ENCODE measurements at regions not wholly inside any gene's neighbourhood (a gene's known extent, or its start where the extent isn't known, plus 50 kb on each side); places are given as distances from the start of the nearest gene placed in this dataset.
"Not testable (repeated sequence)": the region's sequence is repeated elsewhere in the genome, so short reads cannot be mapped to it uniquely, and the experiment has no call there.

DNA sequence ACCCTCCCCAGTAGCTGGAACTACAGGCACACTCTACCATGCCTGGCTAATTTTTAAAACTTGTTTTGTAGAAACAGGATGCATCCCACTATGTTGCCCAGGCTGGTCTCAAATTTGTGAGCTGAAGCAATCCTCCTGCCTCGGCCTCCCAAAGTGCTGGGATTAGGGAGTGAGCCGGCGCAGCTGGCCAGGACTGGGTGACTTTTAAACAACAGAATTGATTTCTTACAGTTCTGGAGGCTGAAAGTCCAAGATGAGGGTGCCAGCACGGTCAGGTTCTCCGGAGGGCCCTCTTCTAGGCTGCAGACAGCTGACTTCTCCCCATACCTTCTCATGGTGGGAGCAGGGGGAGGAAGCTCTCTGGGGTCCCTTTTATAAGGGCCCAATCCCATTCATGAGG is 75.2 kb upstream of the CHST15 start:
- TF ChIP-seq, protein P1, sequence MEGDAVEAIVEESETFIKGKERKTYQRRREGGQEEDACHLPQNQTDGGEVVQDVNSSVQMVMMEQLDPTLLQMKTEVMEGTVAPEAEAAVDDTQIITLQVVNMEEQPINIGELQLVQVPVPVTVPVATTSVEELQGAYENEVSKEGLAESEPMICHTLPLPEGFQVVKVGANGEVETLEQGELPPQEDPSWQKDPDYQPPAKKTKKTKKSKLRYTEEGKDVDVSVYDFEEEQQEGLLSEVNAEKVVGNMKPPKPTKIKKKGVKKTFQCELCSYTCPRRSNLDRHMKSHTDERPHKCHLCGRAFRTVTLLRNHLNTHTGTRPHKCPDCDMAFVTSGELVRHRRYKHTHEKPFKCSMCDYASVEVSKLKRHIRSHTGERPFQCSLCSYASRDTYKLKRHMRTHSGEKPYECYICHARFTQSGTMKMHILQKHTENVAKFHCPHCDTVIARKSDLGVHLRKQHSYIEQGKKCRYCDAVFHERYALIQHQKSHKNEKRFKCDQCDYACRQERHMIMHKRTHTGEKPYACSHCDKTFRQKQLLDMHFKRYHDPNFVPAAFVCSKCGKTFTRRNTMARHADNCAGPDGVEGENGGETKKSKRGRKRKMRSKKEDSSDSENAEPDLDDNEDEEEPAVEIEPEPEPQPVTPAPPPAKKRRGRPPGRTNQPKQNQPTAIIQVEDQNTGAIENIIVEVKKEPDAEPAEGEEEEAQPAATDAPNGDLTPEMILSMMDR (IDR thresholded peaks at IDR 0.05), result no peak

DNA sequence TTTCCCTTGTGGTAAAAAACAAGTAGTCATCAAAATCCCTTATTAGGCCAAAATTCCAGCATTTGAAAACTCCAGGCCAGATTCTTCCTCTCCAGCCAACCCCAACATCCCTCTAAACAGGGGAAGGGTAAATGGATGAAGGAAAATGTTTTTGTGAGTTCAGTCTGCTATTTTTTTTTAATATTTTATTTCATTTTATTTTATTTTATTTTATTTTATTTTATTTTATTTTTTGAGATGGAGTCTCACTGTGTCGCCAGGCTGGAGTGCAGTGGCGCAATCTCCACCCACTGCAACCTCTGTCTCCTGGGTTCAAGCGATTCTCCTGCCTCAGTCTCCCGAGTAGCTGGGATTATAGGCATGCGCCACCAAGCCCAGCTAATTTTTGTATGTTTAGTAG is 74.5 kb upstream of the CHST15 start:
- H3K36me3 ChIP-seq; H3K4me3 ChIP-seq; DNase-seq; H3K9me3 ChIP-seq; intact Hi-C loops (cut with DNase I); H3K27me3 ChIP-seq; H3K27ac ChIP-seq; H3K4me1 ChIP-seq; ATAC-seq: not testable (repeated sequence)
- 96 to 98% (median 97%) methylated on average over 5 of the region's 5 CpGs for whole genome bisulfite sequencing, 4 donors

More for the DNA sequence above, 75.2 kb upstream of the CHST15 start:
- H3K27me3 ChIP-seq, result no peaks in the 10 kb centered on the region
- no peak for DNase-seq
- intact Hi-C loops (cut with DNase I), result no loop called here
- no peak overlapping the region for H3K4me3 ChIP-seq
- 86 to 97% (median 93%) methylated on average over 4 to 5 of the region's 5 CpGs for WGBS, 4 donors
- no peaks in the 10 kb centered on the region for H3K4me1 ChIP-seq
- H3K9me3 ChIP-seq, result no peaks in the 10 kb centered on the region
- no peak overlapping the region for H3K27ac ChIP-seq
- ATAC-seq, result no peak
- no peaks in the 10 kb centered on the region for H3K36me3 ChIP-seq

DNA sequence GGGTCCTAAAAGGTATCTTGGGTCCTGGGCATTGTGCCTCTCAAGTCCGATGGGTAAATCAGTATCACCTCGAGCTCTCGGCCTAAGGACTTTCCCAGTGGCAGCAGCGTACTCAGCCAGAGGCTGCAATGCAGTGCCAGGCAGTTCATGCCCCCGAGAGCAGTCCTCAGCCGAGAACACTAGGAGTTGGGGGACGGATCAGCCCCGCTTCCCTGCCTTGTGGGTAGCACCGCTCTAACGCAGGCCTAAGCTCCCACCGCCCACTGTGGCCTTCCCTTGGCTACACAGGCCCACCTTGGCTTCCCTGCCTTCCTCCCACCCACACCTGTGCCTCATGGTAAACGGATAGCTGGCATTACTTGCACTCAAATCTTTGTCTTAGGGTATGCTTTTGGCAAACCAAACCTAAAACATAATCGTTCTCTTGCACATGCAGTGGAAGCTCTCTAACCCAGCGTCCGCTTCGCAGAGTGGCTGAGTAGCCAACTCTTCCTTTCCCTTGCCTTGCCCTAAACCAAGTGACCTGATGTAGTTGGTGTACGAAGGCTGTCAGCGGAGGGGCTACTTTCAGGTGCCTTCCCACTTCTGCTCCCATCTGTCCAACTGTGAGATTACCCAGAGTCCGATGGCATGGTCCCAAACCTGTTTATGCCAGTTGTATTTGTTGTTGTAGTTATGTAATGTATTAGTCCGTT is 73.2 kb upstream of the CHST15 start:
- WGBS, 4 donors, result 86 to 97% (median 89%) methylated on average over 20 of the region's 20 CpGs
- H3K4me1 ChIP-seq, result no peaks in the 10 kb centered on the region
- H3K9me3 ChIP-seq, result no peaks in the 10 kb centered on the region
- no peak for TF ChIP-seq POLR2A (IDR thresholded peaks at IDR 0.05)
- TF ChIP-seq, protein P1 (IDR thresholded peaks at IDR 0.05), result no peak
- no peak overlapping the region for H3K27ac ChIP-seq
- no peak for DNase-seq
- ATAC-seq, result no peak
- no peak overlapping the region for H3K4me3 ChIP-seq
- intact Hi-C loops (cut with DNase I), result no loop called here
- no peaks in the 10 kb centered on the region for H3K36me3 ChIP-seq
- peaks cover 0 to 1% (median 0%) of the 10 kb centered on the region in 9 donors for H3K27me3 ChIP-seq

DNA sequence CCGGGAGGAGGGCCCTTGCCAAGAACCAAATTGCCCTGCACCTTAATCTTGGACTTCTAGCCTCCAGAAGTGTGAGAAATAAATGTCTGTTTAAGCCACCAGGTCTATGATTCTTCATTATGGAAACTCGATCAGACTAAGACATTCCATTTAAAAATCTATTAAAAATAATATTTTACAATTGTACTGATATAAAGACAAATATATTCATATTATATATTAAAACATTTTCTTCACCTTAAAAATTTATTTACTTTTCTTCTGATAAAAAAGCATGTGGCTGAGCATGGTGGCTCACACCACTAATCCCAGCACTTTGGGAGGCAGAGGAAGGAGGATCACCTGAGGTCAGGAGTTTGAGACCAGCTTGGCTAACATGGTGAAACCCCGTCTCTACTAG is 72.4 kb upstream of the CHST15 start:
- no peak overlapping the region for H3K4me3 ChIP-seq
- H3K36me3 ChIP-seq, result no peaks in the 10 kb centered on the region
- peaks cover 0 to 2% (median 0%) of the 10 kb centered on the region in 9 donors for H3K27me3 ChIP-seq
- no peak for DNase-seq
- intact Hi-C loops (cut with DNase I), result no loop called here
- TF ChIP-seq, protein P1 (IDR thresholded peaks at IDR 0.05), result no peak
- no peak for TF ChIP-seq POLR2A (IDR thresholded peaks at IDR 0.05)
- H3K27ac ChIP-seq, result no peak overlapping the region
- no peaks in the 10 kb centered on the region for H3K9me3 ChIP-seq
- no peak for ATAC-seq
- WGBS, 4 donors, result 95 to 97% (median 95%) methylated on average over 3 of the region's 3 CpGs
- no peaks in the 10 kb centered on the region for H3K4me1 ChIP-seq

DNA sequence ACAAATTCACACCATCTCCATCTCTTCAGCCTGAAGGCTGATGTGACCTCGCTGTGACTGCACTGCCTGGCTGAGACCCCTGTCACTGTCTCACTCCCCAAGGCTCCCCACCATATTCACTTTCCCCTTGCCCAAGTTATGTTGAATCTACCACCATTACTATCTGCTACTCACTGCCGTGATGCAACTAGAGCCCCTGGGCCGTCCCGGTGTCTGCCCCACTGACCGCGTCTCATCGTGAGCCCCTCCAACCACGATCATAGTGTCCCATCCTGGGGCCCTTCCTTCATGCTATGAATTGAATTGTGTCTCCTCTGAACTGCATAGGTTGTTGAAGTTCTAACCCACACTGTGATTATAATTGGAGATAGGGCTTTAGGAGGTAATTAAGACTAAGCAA is 71.9 kb upstream of the CHST15 start:
- no peaks in the 10 kb centered on the region for H3K4me1 ChIP-seq
- H3K4me3 ChIP-seq, result no peak overlapping the region
- no peak for DNase-seq
- intact Hi-C loops (cut with DNase I), result no loop called here
- no peaks in the 10 kb centered on the region for H3K9me3 ChIP-seq
- H3K27me3 ChIP-seq, result peaks cover 0 to 5% (median 0%) of the 10 kb centered on the region in 9 donors
- 82 to 96% (median 91%) methylated on average over 8 of the region's 8 CpGs for WGBS, 4 donors
- no peak overlapping the region for H3K27ac ChIP-seq
- no peaks in the 10 kb centered on the region for H3K36me3 ChIP-seq
- no peak for ATAC-seq
- TF ChIP-seq, protein P1 (IDR thresholded peaks at IDR 0.05), result no peak
- TF ChIP-seq POLR2A (IDR thresholded peaks at IDR 0.05), result no peak
